Posterior cingulate gyrus (tissue), 11 donors: ENCODE measurements at regions not wholly inside any gene's neighbourhood (a gene's known extent, or its start where the extent isn't known, plus 50 kb on each side); places are given as distances from the start of the nearest gene placed in this dataset.
"Not testable (repeated sequence)": the region's sequence is repeated elsewhere in the genome, so short reads cannot be mapped to it uniquely, and the experiment has no call there.

Source experiments
- DNase-seq, 10 donors: peaks; one replicate each; pipeline versions ENCODE4 v3.0.0 to v3.0.0-alpha.2; 2020 to 2021; ENCODE audit warnings: mixed read lengths in 3 of 10
- intact Hi-C: fragments of 100-400 bp; cut with DNase I; formaldehyde crosslinking; loops from one replicate; pipeline ENCODE4 v1.15.1; 2023

DNA sequence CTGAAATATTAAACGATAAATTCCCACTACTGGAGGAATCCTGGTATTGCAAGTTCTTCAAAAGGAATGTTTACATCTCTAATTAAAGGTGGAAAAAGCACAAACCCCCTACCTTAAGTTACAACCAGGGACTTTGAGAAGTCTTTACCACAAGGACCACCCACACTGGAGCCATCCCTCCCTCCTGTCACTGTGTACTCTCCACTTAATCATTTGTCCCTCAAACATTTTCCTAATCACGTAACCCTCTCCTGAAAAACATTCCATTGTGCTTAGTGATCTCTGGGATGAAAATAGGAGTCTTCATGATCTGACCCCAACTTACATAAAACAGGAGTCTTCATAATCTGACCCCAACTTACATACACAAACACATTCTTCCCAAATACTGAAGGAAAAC lies 85.7 kb downstream of the SUCLG1 start:
- intact Hi-C loops, result no loop called here
- no peak for DNase-seq

DNA sequence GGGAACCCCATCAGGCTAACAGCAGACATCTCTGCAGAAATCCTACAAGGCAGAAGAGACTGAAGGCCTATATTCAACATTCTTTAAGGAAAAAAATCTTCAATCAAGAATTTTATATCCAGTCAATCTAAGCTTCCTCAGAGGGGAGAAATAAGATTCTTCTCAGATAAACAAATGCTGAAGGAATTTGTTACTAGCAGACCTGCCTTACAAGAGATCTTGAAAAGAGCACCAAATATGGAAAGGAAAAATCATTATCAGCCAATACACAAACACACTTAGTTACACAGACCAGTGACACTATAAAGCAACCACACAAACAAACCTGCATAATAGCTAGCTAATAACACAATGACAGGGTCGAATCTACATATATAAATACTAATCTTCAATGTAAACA lies 96.5 kb downstream of the SUCLG1 start:
- DNase-seq, result no peak
- intact Hi-C loops, result no loop called here

DNA sequence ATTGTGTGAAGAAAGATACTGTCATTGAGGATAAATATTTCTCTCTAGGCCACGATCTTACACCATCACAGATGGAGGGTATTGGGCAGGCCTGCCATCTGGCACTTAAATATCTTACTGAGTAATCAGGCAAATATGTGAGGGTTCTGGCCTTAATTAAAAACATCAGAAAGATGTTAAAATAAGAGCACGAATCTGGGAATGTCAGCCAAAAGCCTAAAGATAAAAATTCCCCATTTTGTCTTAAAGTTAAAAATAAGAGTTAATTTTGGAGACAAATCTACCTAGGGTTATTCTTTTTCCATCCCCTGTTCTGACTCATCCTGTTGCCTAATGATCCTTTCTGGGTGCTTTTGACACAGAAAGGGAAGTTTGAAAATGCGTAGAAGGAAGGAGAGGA lies 121.0 kb downstream of the SUCLG1 start:
- DNase-seq, result no peak

DNA sequence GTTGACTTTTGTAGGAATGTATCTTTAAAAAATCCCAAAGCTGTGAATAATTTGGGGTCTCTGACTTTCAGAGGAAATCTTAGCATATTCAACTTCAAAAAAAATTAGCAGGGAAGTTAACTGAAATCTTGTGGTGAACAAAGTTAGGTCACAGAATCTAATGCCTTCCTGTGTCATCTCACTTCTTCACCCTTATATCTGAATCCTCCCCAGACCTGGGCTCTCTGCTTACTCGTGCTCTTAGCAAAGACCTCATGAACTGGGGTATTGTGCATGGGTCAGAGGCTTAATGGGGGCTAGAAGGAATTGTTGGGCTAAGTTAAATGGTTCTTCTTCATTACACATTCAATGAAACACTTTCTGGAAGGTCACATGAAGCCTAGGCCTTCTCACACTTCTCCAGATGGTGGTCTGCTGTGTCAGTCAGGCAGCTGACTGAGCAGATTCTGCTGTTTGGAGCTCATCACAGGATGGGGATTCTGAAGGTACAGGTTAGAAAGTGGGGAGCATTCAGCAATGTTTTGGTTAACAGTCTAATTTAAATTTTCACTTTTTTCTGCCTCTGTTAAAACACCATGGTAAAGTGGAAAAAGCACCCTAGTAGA lies 131.3 kb downstream of the SUCLG1 start:
- DNase-seq, result no peak
- intact Hi-C loops, result no loop called here

More for the DNA sequence above, 121.0 kb downstream of the SUCLG1 start:
- intact Hi-C loops, result no loop called here

DNA sequence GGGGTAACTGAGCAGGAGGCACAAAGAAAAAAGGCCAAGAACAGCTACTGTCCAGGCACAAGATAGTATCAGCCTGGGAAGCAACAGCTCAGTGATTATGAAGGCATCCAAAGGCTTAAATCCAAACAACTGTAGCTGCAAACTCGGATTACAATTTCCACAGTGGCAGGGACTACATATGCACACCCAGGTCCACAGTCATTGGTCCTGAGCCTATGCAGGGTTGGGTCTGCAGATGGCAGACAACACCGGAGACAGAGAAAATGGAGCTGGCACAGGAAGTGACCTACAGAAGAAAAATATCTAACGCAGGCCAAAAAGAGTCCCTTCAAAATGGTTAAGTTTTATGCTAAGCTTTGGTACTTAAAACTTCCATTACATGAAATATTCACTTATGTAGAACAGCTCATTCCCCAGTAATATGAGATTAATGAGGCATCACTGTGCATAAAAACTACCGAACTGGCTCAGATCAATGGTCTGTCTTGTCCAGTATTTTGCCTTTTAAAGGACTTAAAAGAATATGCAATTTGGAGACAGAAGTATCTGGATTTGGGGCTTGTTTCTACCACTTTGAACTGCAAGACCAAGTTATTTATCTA lies 132.1 kb downstream of the SUCLG1 start:
- intact Hi-C loops, result no loop called here
- no peak for DNase-seq

DNA sequence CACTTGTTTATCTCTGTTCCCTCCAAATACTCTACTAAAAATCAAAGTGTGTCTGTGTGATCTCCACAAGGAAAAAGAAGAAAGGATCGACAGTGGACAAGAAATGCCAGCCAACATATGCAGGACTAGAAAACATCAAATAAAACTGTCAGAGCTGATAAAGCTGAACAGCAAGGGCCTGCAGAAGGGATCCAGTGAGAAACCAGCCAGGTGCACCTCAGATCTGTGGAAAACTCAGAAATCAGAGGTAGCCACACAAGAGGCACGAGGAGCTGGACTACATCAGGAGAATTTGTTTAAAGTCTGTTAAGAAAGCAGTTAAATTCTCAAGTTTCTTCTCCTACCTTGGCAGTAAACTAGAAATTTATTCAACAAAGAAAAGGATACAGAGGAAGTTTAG lies 135.2 kb downstream of the SUCLG1 start:
- DNase-seq, result no peak
- intact Hi-C loops, result no loop called here

DNA sequence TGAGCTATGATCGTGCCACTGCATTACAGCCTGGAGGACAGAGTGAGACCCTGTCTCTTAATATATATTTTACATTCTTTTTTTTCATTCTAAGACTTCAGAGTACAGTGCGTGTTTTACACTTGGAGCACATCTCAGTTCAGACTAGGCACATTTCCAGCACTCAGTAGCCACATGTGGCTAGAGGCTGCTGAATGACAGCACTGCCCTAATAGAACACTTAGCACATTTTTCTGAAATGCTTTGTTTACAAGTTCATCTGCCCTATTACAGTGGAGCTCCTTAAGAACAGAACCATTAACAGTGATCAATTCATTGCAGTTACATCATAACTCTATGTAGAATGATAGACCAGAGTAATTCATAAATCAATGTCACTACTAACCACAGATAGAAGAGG lies 138.1 kb downstream of the SUCLG1 start:
- intact Hi-C loops, result no loop called here
- no peak for DNase-seq

DNA sequence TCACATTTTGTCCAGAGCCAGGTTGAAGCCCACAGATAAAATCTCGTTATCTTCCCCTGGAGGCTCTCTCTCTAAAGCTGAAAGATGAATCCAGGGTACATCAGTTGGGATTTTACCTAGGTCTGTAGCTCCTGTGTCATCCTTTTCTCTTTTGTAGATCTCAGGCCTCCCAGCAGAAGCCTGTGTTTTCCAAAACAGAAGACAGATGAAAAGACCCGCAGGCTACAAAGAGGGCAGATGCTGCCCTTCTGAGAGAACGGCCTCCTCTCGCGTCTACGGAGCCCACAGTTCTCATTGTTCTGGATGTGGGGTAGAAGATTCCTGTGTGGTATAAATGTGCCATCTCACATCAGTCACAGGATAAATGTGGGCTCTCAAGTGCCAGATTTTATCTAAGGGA lies 139.5 kb downstream of the SUCLG1 start:
- intact Hi-C loops, result no loop called here
- DNase-seq, result no peak

DNA sequence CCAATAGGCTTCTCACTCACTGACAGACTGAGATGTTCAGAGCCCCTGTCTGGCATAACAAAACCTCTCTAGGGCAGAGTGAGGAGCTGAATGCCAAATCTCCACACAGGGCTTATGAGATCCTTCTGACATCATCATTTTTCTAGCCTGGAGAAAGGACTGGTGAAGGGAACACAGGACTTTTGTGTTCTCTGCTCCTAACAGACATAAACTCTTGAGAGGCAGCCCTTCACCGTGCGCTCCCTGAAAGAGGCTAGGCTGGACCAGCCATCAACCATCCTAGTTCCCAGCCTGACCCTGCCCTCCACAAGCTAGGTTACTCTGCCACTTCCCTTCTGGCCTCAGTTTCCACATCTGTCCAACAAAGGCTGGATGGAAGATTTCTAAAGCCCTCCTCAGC lies 141.9 kb downstream of the SUCLG1 start:
- intact Hi-C loops, result no loop called here
- no peak for DNase-seq

DNA sequence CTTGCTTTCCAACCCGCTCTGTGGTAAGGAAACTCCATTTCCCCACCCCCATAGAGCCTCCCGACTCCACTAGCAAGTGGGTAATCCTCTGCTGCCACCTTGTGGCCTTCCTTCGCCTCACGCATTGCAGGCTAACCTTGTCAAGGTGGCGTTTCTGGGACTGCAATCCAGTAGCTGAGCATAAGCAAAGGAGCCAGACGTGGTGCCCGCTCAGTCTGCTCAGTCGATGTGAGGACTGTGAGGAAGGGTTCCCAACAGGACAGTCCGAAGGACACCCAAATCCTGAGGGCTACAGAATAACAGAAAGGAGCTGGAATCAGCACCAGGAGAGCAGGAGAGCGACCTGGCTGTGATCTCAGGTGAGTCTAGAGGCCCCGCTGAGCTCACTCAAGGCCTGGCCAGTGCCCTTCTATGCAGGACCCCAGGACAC lies 144.2 kb downstream of the SUCLG1 start:
- peak; percentile 75 to 97 (median 88) for DNase-seq
- intact Hi-C loops, result no loop called here

DNA sequence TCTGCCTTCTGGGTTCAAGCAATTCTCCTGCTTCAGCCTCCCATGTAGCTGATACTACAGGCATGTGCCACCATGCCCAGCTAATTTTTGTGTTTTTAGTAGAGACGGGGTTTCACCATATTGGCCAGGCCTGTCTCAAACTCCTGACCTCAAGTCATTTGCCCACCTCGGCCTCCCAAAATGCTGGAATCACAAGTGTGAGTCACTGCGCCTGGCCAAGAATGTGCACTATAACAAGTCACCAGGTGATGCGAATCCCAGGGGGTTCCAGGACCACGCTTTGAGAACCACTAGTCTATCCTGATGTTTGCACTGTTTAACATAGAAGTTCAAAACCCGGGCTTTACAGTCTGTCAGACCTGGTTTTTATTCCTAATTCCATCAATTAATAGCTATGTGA lies 144.8 kb downstream of the SUCLG1 start:
- intact Hi-C loops, result no loop called here
- DNase-seq, result no peak

DNA sequence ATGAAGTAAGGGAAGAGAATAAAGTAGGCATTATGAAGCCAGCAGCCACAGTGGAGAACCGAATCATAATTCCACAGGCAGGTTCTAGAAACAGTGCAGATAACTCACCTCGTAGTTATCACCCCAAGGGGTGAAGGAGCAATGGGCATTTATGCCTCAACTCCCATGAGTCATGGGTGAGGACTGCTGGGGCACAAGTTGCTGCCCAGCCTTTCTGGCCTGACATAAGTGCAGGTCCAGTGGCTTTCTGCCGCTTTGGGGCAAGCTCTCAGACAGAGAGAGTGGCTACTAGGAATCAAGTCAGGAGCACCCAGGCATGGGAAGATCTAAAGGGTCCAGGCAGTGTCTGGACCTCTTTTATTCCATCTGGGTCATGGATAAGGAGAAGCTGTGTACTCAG lies 149.8 kb downstream of the SUCLG1 start:
- no peak for DNase-seq
- intact Hi-C loops, result loop anchor here (10.0 kb wide), 1 partner anchor 484 kb away; no protein-coding TSS in a partner anchor

DNA sequence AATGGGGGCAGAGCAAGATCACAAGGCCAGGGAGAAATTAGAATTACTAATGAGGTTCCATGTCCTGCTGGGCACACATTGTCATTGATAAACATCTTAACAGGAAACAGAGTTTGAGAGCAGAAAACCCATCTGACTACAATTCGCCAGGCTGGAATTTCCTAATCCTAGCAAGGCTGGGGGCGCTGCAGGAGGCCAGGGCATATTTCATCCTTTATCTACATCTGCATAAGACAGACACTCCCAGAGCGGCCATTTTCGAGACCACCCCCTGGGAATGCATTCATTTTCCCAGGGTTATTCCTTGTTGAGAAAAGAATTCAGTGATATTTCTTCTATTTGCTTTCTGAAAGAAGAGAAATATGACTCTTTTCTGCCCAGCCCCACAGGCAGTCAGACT lies 152.7 kb downstream of the SUCLG1 start:
- intact Hi-C loops, result loop anchor here (10.0 kb wide), 1 partner anchor 482 kb away; no protein-coding TSS in a partner anchor
- DNase-seq, result no peak

DNA sequence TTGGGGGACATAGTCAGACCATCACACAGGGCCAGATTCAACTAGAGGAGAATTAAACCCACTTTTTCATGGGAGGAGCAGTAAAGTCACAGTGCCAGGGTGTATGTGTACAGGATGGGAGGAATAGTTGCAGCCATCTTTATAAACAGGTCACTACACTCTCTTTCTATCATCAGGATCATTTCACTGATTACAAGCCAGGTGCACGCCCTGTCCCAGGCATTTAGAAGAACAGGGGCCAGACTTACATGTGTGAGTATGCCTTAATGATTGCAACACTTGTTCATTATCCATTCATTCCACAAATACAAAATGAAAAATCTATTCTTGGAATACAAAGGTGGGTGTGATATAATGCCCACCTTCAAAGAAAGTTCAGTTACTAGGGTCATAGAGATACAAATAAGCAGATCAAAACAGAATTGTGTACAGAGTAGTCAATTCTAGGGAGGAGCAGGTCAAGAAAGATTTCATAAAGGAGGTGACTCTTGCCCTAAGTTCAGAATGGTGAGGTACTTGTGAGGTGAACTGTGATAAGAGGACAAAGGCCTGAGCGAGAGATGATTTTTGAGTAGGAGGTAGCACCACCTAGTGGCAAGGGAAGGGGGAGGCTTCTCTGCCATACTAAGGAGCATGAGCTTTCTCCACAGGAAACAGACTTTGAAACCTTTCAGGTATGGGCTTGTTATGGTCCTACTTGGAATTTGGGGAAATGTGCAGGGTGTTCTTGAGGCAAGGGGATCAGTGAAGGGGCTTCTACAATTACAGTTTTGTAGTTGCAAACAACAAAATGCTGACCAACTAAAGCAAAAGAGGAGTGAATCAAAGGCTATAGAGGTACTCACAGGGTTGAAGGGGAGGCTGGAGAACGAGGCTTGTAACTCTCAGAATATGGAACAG lies 156.3 kb downstream of the SUCLG1 start:
- DNase-seq, result peak in 6 of 10 donors; percentile 20 to 85 (median 52)
- intact Hi-C loops, result loop anchor here (5.0 to 10.0 kb wide), 2 partner anchors 280 to 478 kb away; no protein-coding TSS in a partner anchor

DNA sequence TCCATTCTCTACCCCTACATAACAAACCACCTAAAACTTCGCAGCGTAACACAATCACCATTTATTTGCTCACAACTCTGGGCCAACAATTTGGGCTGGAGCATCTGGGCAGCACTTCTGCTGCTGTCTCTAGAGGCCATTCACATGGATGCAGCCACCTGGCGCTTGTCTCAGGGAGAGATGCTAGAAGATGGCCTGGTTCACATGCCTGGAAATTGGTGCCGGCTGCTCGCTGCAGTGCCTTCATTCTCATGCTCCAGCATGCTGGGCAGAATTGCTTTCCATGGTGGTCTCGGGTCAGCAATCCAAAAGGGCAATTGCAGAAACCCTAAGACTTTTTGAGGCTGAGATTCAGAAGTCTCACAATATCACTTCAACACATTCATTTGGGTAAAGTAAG lies 157.4 kb downstream of the SUCLG1 start:
- intact Hi-C loops, result loop anchor here (5.0 to 10.0 kb wide), 2 partner anchors 279 to 477 kb away; no protein-coding TSS in a partner anchor
- DNase-seq, result peak in 1 of 10 donors; percentile 69

DNA sequence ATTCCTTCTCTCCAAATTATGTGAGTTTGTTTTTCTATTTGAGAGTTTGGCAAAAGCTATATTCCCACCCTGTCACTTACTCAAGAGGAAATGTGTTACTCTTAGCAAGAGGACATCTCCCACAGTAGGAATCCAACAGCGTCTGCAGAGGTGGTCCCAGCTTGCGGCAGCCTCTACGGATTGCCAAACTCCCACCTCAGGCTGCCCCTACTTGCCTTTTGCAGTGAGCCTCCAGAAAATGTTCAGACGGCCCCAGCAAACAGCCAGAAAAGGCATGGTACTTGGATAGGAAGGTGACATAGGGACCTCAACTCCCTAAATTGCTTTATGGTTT lies 158.4 kb downstream of the SUCLG1 start:
- DNase-seq, result no peak
- intact Hi-C loops, result loop anchor here (5.0 to 10.0 kb wide), 2 partner anchors 278 to 476 kb away; no protein-coding TSS in a partner anchor

DNA sequence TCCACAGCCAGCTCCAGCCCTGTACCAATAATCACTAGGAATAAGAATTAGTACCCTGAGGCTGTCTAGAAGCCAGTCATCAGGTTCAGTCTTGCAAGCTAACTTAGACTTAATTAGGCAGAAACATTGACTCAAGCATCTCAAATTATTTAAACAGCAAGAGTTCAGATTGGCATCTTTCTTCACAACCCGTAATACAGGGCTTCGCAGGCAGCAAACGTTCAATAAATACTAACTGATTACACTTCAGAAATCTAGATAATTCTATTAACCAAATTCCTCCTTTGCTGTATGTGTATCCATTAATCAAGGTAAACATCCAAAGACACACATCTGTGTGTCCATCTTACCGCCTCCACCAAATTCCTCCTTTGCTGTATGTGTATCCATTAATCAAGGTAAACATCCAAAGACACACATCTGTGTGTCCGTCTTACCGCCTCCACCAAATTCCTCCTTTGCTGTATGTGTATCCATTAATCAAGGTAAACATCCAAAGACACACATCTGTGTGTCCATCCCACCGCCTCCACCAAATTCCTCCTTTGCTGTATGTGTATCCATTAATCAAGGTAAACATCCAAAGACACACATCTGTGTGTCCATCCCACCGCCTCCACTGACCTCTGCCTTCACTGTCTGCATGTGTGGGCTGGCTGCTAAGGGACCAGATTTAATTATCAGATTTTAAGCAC lies 158.9 kb downstream of the SUCLG1 start:
- intact Hi-C loops, result loop anchor here (5.0 to 10.0 kb wide), 2 partner anchors 278 to 475 kb away; no protein-coding TSS in a partner anchor

DNA sequence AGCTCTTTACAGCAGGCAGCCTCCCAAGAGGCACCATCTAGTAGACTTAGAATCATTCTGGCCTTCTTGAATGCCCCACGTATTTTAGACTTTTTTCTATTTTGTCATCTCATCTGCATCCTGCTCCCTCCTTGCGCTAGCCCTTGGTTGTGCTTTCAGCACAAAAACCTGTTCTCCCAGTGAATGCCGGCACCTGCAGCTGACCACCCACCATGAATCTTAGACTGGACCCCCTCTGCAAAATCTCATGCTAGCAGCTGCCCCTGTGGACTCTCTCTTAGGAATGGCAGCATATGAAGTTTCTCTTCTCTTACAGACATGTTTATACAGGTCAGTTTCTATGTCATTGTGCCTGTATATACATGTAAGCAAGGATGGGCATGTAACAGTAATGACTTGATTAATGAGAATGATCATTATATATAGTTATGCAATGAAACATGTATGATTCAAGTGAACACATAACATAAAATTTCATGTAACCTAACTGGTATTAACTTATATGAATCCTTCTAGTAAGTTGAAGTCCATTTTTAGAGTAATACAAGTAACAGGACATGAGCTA lies 159.8 kb downstream of the SUCLG1 start:
- intact Hi-C loops, result no loop called here
- no peak for DNase-seq

More for the DNA sequence above, 158.9 kb downstream of the SUCLG1 start:
- DNase-seq, result not testable (repeated sequence)

DNA sequence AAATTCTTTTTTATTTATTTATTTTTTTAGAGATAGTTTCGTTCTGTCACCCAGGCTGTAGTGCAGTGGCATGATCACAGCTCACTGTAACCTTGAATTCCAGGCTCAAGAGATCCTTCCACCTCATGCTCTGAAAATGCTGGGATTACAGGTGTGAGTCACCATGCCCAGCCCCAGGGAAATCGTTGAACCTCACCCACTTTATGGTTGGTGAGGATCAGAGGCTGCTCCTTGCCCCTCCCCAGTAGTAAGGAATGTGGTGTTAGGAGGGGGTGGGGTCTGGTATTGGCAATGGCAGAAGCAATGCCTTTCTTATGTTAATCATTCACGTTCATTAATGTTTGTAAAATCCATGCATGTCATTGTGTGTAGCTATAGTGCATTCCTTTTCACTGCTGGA lies 161.9 kb downstream of the SUCLG1 start:
- intact Hi-C loops, result no loop called here
- no peak for DNase-seq

DNA sequence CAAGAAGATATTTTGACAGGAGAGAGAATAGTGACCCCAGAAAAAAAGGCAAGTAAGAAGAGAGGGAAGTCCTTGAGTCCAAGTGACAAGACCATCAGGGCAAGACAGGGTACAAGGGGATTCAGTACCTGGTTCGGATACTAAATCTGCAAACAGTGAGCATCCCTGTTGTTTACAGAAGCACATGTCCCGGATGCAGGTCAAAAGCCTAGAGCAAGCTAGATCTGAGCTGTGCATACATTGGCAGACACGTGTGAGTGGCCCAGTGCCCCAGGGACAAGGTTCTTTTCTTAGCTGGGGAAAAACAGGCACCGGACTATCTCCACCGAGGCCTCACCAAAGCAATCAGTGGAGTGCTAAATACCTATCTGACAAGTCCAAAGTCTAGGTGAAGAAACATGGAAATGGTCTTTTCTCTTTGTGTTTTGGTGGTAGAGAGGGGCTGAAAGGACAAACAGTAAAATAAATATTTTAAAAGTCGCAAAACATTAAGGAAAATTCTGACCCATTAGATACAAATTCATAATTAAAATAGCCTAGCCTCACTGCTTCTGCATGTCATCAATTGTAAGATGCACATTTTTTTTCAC lies 165.2 kb downstream of the SUCLG1 start:
- intact Hi-C loops, result no loop called here
- no peak for DNase-seq
